ENCODE measurements at regions not wholly inside any gene's neighbourhood (a gene's known extent, or its start where the extent isn't known, plus 50 kb on each side); places are given as distances from the start of the nearest gene placed in this dataset.

DNA sequence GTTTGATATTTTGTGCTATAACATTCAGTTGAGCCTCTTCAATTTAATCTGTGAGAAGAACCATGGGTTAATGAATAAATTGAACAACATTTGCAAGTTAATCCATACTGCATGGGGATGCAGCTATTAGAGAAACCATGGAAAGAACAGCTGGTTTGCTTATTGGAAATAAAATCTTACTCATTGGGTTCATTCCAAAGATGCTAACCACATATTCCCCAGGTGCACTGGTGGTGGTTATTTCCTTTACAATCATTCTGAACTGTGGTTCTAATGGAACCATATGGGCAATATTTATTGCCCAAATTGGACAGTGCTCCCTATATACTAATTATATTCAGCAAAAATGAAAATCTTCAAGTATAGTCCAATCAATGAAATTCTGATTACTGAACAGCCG lies 1200.4 kb upstream of the CDH2 start:
- TF ChIP-seq, protein P1, sequence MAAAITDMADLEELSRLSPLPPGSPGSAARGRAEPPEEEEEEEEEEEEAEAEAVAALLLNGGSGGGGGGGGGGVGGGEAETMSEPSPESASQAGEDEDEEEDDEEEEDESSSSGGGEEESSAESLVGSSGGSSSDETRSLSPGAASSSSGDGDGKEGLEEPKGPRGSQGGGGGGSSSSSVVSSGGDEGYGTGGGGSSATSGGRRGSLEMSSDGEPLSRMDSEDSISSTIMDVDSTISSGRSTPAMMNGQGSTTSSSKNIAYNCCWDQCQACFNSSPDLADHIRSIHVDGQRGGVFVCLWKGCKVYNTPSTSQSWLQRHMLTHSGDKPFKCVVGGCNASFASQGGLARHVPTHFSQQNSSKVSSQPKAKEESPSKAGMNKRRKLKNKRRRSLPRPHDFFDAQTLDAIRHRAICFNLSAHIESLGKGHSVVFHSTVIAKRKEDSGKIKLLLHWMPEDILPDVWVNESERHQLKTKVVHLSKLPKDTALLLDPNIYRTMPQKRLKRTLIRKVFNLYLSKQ (tag by site-specific recombination; IDR thresholded peaks at IDR 0.05; ENCODE audit: borderline replicate concordance), result no peak
- TF ChIP-seq ZNF785 (tag by site-specific recombination; IDR thresholded peaks at IDR 0.05), result no peak
